Chondrocyte (in vitro differentiated cells): ENCODE measurements at regions not wholly inside any gene's neighbourhood (a gene's known extent, or its start where the extent isn't known, plus 50 kb on each side); places are given as distances from the start of the nearest gene placed in this dataset.
A peak's percentile ranks its signal among the peaks of the same experiment; 100 is the strongest.

Source experiments
- DNase-seq: peaks from one replicate; pipeline ENCODE4 v3.0.0; 2021; ENCODE audit warnings: mixed read lengths, low spot score
- H3K27ac Mint-ChIP-seq: one replicate; pipeline ENCODE4 v1.8.0; 2021; ENCODE audit warnings: mild to moderate bottlenecking, moderate library complexity, mixed read lengths; ENCODE audit not compliant: unreplicated experiment
- H3K27me3 Mint-ChIP-seq: 2 replicates; pipeline ENCODE4 v1.8.0; 2021; ENCODE audit warnings: low read depth, mixed read lengths
- H3K36me3 Mint-ChIP-seq: 2 replicates; pipeline ENCODE4 v1.8.0; 2021; ENCODE audit warnings: low read depth, mixed read lengths
- H3K4me1 Mint-ChIP-seq: 2 replicates; pipeline ENCODE4 v1.8.0; 2021; ENCODE audit warnings: low read depth, mild to moderate bottlenecking, mixed read lengths
- H3K4me3 Mint-ChIP-seq: one replicate; pipeline ENCODE4 v1.8.0; 2021; ENCODE audit warnings: mild to moderate bottlenecking, moderate library complexity, mixed read lengths; ENCODE audit not compliant: unreplicated experiment
- H3K9me3 Mint-ChIP-seq: 2 replicates; pipeline ENCODE4 v1.8.0; 2021; ENCODE audit warnings: low read depth, mixed read lengths
- CTCF ChIP-seq: fragments of 200-600 bp; sonication (generic); IDR thresholded peaks from 2 replicates; pipeline ENCODE4 v1.5.0; 2021; ENCODE audit warnings: antibody characterized with exemption, mild to moderate bottlenecking, moderate library complexity

- Mint-ChIP-seq H3K36me3 (no peaks in the 10 kb centered on the region), H3K4me1 (peaks cover 6% of the 10 kb centered on the region), H3K27ac (no peak overlapping the region), H3K27me3 (peaks cover 2% of the 10 kb centered on the region), H3K9me3 (peaks cover 2% of the 10 kb centered on the region), H3K4me3 (no peak overlapping the region)
- peak; percentile 81 for TF ChIP-seq CTCF
- no peak for DNase-seq
These were observed 188.5 kb upstream of the GRAMD2B start for GRCh38 chr5:126234563-126235195.

GRCh38 chr5:126235628-126236027 lies 187.6 kb upstream of the GRAMD2B start:
- no peak overlapping the region for H3K27ac Mint-ChIP-seq
- H3K4me1 Mint-ChIP-seq = peaks cover 6% of the 10 kb centered on the region
- H3K9me3 Mint-ChIP-seq = no peaks in the 10 kb centered on the region
- H3K4me3 Mint-ChIP-seq = no peak overlapping the region
- no peak for DNase-seq
- no peaks in the 10 kb centered on the region for H3K36me3 Mint-ChIP-seq
- no peak for TF ChIP-seq CTCF
- peaks cover 2% of the 10 kb centered on the region for H3K27me3 Mint-ChIP-seq

GRCh38 chr5:126236994-126237393 lies 186.2 kb upstream of the GRAMD2B start:
- Mint-ChIP-seq H3K4me1 (peaks cover 11% of the 10 kb centered on the region), H3K36me3 (no peaks in the 10 kb centered on the region), H3K4me3 (no peak overlapping the region), H3K27ac (no peak overlapping the region), H3K27me3 (peaks cover 1% of the 10 kb centered on the region), H3K9me3 (no peaks in the 10 kb centered on the region)
- no peak for DNase-seq
- peak; percentile 36 for TF ChIP-seq CTCF

GRCh38 chr5:126248611-126249010 lies 174.6 kb upstream of the GRAMD2B start:
- no peak for DNase-seq
- no peak overlapping the region for H3K27ac Mint-ChIP-seq
- no peak overlapping the region for H3K4me3 Mint-ChIP-seq

GRCh38 chr5:126251024-126251423 lies 172.2 kb upstream of the GRAMD2B start:
- DNase-seq = no peak
- H3K27ac Mint-ChIP-seq = no peak overlapping the region
- H3K27me3 Mint-ChIP-seq = no peaks in the 10 kb centered on the region
- TF ChIP-seq CTCF = no peak
- H3K36me3 Mint-ChIP-seq = no peaks in the 10 kb centered on the region
- H3K9me3 Mint-ChIP-seq = no peaks in the 10 kb centered on the region
- H3K4me1 Mint-ChIP-seq = no peaks in the 10 kb centered on the region
- H3K4me3 Mint-ChIP-seq = no peak overlapping the region

More at GRCh38 chr5:126248611-126249010, 174.6 kb upstream of the GRAMD2B start:
- Mint-ChIP-seq H3K27me3 (no peaks in the 10 kb centered on the region), H3K36me3 (no peaks in the 10 kb centered on the region), H3K4me1 (no peaks in the 10 kb centered on the region), H3K9me3 (no peaks in the 10 kb centered on the region)
- no peak for TF ChIP-seq CTCF
